A549 (cell line): ENCODE measurements at regions not wholly inside any gene's neighbourhood (a gene's known extent, or its start where the extent isn't known, plus 50 kb on each side); places are given as distances from the start of the nearest gene placed in this dataset.

Experiments used
- ATAC-seq, 2 experiments: fragments of 200-7000 bp in 1 of 2; fragments of >200 bp in 1 of 2; cut with Nextera tagmentation in 1 of 2; cut with Tn5 transposase in 1 of 2; 3 replicates each; pipeline versions ENCODE4 v1.8.0 to v1.9.1; 2018 to 2020; ENCODE audit warnings: mild to moderate bottlenecking in 1 of 2, moderate library complexity in 1 of 2
- CTCF ChIA-PET: fragments of 300-600 bp; sonication (Branson Sonifier 250); formaldehyde crosslinking; extraction: SDS; loops from one replicate; lab custom pipeline; 2021; ENCODE audit warnings: antibody characterized with exemption, inconsistent platforms; lab: Yijun Ruan, JAX
- POLR2A ChIA-PET: fragments of 350-600 bp; formaldehyde crosslinking; extraction: SDS; loops from one replicate; lab custom pipeline; 2021; ENCODE audit warnings: antibody characterized with exemption, inconsistent platforms; lab: Yijun Ruan, JAX
- DNase-seq, 2 experiments: peaks; one replicate each; pipeline versions ENCODE4 v3.0.0 to v3.0.0-alpha.2; 2011 to 2016; ENCODE audit warnings: low read depth in 1 of 2, low spot score in 1 of 2
- FAIRE-seq: peaks from 2 replicates; lab custom pipeline; 2011; peaks lifted over from hg19 to GRCh38; lab: Jason Lieb, UNC
- H3K27ac ChIP-seq, 2 experiments: fragments of >200 bp; sonication (Bioruptor Twin); formaldehyde crosslinking; 3 replicates each; pipeline ENCODE4 v1.5.1; 2016 to 2017
- H3K4me1 ChIP-seq: fragments of >200 bp; sonication (Bioruptor Twin); formaldehyde crosslinking; 3 replicates; pipeline ENCODE4 v1.6.1; 2016
- H3K4me2 ChIP-seq: fragments of >200 bp; sonication (Bioruptor Twin); formaldehyde crosslinking; 3 replicates; pipeline ENCODE4 v1.6.1; 2016
- H3K4me3 ChIP-seq: fragments of >200 bp; sonication (Bioruptor Twin); formaldehyde crosslinking; 3 replicates; pipeline ENCODE4 v1.5.1; 2016
- H3K9me3 ChIP-seq: fragments of >200 bp; sonication (Bioruptor Twin); formaldehyde crosslinking; 3 replicates; pipeline ENCODE4 v1.6.1; 2016
- BHLHE40 ChIP-seq: IDR thresholded peaks from 2 replicates; pipeline ENCODE4 v1.6.1; 2012; ENCODE audit warnings: low read depth, low read length, inconsistent platforms
- CBX8 ChIP-seq: fragments of 200-600 bp; sonication (generic); IDR thresholded peaks from 2 replicates; pipeline ENCODE4 v1.6.1; 2016
- CEBPB ChIP-seq, 2 experiments: fragments of >200 bp in 1 of 2; sonication (Bioruptor Twin) in 1 of 2; formaldehyde crosslinking in 1 of 2; IDR thresholded peaks; 2 replicates each; pipeline ENCODE4 v1.6.1; 2012 to 2016
- CHD2 ChIP-seq: fragments of 150-350 bp; IDR thresholded peaks from 2 replicates; pipeline ENCODE4 v1.6.1; 2014; ENCODE audit warnings: low read length; ENCODE audit not compliant: partially characterized antibody
- CHD4 ChIP-seq: fragments of 200-600 bp; sonication (generic); IDR thresholded peaks from 2 replicates; pipeline ENCODE4 v1.6.1; 2016; ENCODE audit warnings: antibody characterized with exemption, mild to moderate bottlenecking, borderline replicate concordance
- EHF ChIP-seq: fragments of 250-450 bp; sonication (Bioruptor Pico); IDR thresholded peaks from 2 replicates; pipeline ENCODE4 v1.5.0; 2020; ENCODE audit warnings: mild to moderate bottlenecking
- EHMT2 ChIP-seq: fragments of 200-600 bp; sonication (generic); IDR thresholded peaks from 2 replicates; pipeline ENCODE4 v1.6.1; 2016; ENCODE audit warnings: antibody characterized with exemption, low read depth, mild to moderate bottlenecking, moderate library complexity
- ESRRA ChIP-seq: fragments of 150-350 bp; IDR thresholded peaks from 2 replicates; pipeline ENCODE4 v1.6.1; 2014; ENCODE audit warnings: mild to moderate bottlenecking, low read length, borderline replicate concordance
- HEYL ChIP-seq: fragments of 250-450 bp; sonication (Bioruptor Pico); IDR thresholded peaks from 2 replicates; pipeline ENCODE4 v1.8.0; 2021; ENCODE audit warnings: mild to moderate bottlenecking, moderate library complexity
- HOXA7 ChIP-seq: fragments of 250-450 bp; sonication (Bioruptor Pico); IDR thresholded peaks from 2 replicates; pipeline ENCODE4 v1.5.0; 2020; ENCODE audit warnings: mild to moderate bottlenecking, moderate library complexity
- JUNB ChIP-seq: fragments of >200 bp; sonication (Bioruptor Twin); formaldehyde crosslinking; IDR thresholded peaks from 2 replicates; pipeline ENCODE4 v1.6.1; 2016
- KDM1A ChIP-seq: fragments of 200-600 bp; sonication (generic); IDR thresholded peaks from 2 replicates; pipeline ENCODE4 v1.6.1; 2016; ENCODE audit warnings: low read depth, mild to moderate bottlenecking
- MYC ChIP-seq: IDR thresholded peaks from 2 replicates; pipeline ENCODE4 v1.6.1; 2012; ENCODE audit warnings: mild to moderate bottlenecking, inconsistent platforms, low read length, improper control_type of control experiment, borderline replicate concordance
- PHF8 ChIP-seq: fragments of 200-600 bp; sonication (generic); IDR thresholded peaks from 2 replicates; pipeline ENCODE4 v1.6.1; 2016; ENCODE audit warnings: low read depth, mild to moderate bottlenecking, antibody characterized with exemption, moderate library complexity, borderline replicate concordance
- POLR2A ChIP-seq: IDR thresholded peaks from 2 replicates; pipeline ENCODE4 v1.6.1; 2012; ENCODE audit warnings: mild to moderate bottlenecking, low read length
- POLR2AphosphoS2 ChIP-seq: conservative IDR thresholded peaks from 2 replicates; pipeline ENCODE4 v1.6.1; 2012; ENCODE audit warnings: low read length, improper control_type of control experiment, inconsistent platforms
- RFX5 ChIP-seq: fragments of 450-650 bp; IDR thresholded peaks from 2 replicates; pipeline ENCODE4 v1.7.1; 2014; ENCODE audit warnings: antibody characterized with exemption, mild to moderate bottlenecking, moderate library complexity
- SMC3 ChIP-seq: fragments of >200 bp; sonication (Bioruptor Twin); formaldehyde crosslinking; IDR thresholded peaks from 3 replicates; pipeline ENCODE4 v1.6.1; 2018; ENCODE audit warnings: inconsistent platforms
- SREBF2 ChIP-seq: fragments of 450-650 bp; IDR thresholded peaks from 2 replicates; pipeline ENCODE4 v1.6.1; 2014; ENCODE audit warnings: mild to moderate bottlenecking, moderate library complexity
- TP53 ChIP-seq: fragments of 250-450 bp; sonication (Bioruptor Pico); IDR thresholded peaks from 2 replicates; pipeline ENCODE4 v1.5.0; 2021; ENCODE audit warnings: mild to moderate bottlenecking, moderate library complexity
- ZNF302 ChIP-seq: fragments of 250-450 bp; sonication (Bioruptor Pico); IDR thresholded peaks from 2 replicates; pipeline ENCODE4 v1.9.0; 2021; ENCODE audit warnings: inconsistent platforms, mild to moderate bottlenecking, moderate library complexity
- ZSCAN20 ChIP-seq: fragments of 250-450 bp; sonication (Bioruptor Pico); IDR thresholded peaks from 2 replicates; pipeline ENCODE4 v1.8.0; 2022; ENCODE audit warnings: mild to moderate bottlenecking, moderate library complexity
- WGBS: methylation state at CpG from one replicate; pipeline ENCODE4 v1.1.6; 2017; ENCODE audit errors: missing lambda C conversion rate; 5-methylcytosine and 5-hydroxymethylcytosine counted together
- TF ChIP-seq, protein P1 (sequence below): fragments of >200 bp; sonication (Bioruptor Twin); formaldehyde crosslinking; IDR thresholded peaks from 3 replicates; pipeline ENCODE4 v1.6.1; 2016
- TF ChIP-seq, protein P2 (sequence below): fragments of 150-350 bp; IDR thresholded peaks from 2 replicates; pipeline ENCODE4 v1.6.1; 2014; ENCODE audit warnings: low read depth, mild to moderate bottlenecking, low read length
- TF ChIP-seq, protein P3 (sequence below): IDR thresholded peaks from 2 replicates; pipeline ENCODE4 v1.6.1; 2012
- TF ChIP-seq, protein P4 (sequence below): fragments of >200 bp; sonication (Bioruptor Twin); formaldehyde crosslinking; IDR thresholded peaks from 2 replicates; pipeline ENCODE4 v1.6.1; 2016
- TF ChIP-seq, protein P5 (sequence below): fragments of 250-450 bp; sonication (Bioruptor Pico); IDR thresholded peaks from 2 replicates; pipeline ENCODE4 v1.5.0; 2020; ENCODE audit warnings: low read depth, mild to moderate bottlenecking, moderate library complexity

DNA sequence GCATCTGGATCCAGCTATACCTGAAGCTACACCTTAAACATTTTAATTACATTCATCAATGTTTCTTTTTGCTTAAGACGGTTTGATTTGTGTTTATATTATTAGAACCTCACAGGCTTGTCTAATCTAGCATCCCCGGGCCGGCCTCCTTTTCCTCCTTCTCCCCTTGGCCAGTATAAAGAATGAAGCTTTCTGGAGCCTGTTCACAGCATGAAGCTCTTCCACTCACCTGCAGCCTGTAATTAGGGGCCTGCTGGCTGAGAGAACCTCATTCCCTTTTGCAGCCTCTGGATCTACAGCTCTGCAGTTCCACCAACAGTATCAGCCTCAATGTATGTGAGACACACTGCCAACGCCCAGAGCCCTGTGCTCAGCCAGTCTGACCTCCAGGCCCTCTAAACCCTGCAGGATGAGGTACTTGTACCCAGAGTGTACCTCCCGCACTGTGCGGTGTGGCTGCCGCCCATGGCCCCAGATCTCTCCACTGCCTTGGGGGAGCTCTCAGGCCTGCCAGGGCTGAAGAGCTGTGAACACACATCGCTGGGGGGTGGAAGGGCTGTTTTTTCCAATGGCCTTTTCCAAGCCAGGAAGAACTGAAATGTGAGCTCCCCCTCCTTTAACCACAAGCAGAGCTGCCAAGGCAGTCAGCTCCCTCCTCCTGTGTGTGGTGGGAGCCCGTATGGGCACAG lies 114.7 kb upstream of the ALDH1A3 start:
- ATAC-seq, result peak in 1 of 2 experiments; percentile 7; a peak in 1 of 6 replicates
- peaks cover 7% of the 10 kb centered on the region for H3K4me1 ChIP-seq
- no peaks in the 10 kb centered on the region for H3K9me3 ChIP-seq
- no peak overlapping the region for H3K27ac ChIP-seq
- POLR2A ChIA-PET, result no interaction called here
- DNase-seq, result no peak
- no peak for TF ChIP-seq EHMT2
- TF ChIP-seq, protein P1, sequence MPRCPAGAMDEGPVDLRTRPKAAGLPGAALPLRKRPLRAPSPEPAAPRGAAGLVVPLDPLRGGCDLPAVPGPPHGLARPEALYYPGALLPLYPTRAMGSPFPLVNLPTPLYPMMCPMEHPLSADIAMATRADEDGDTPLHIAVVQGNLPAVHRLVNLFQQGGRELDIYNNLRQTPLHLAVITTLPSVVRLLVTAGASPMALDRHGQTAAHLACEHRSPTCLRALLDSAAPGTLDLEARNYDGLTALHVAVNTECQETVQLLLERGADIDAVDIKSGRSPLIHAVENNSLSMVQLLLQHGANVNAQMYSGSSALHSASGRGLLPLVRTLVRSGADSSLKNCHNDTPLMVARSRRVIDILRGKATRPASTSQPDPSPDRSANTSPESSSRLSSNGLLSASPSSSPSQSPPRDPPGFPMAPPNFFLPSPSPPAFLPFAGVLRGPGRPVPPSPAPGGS, result no peak
- TF ChIP-seq, protein P2, sequence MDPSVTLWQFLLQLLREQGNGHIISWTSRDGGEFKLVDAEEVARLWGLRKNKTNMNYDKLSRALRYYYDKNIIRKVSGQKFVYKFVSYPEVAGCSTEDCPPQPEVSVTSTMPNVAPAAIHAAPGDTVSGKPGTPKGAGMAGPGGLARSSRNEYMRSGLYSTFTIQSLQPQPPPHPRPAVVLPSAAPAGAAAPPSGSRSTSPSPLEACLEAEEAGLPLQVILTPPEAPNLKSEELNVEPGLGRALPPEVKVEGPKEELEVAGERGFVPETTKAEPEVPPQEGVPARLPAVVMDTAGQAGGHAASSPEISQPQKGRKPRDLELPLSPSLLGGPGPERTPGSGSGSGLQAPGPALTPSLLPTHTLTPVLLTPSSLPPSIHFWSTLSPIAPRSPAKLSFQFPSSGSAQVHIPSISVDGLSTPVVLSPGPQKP, result no peak
- TF ChIP-seq RFX5, result no peak
- TF ChIP-seq ZNF302 (CRISPR knock-in tag), result no peak
- no peak for TF ChIP-seq MYC
- TF ChIP-seq KDM1A, result no peak
- no peak for TF ChIP-seq ZSCAN20 (CRISPR knock-in tag)
- TF ChIP-seq HEYL (CRISPR knock-in tag), result no peak
- no peak for TF ChIP-seq SREBF2
- TF ChIP-seq CHD2, result no peak
- TF ChIP-seq EHF (CRISPR knock-in tag), result no peak
- TF ChIP-seq TP53, result no peak
- TF ChIP-seq PHF8, result no peak
- TF ChIP-seq CHD4, result no peak
- no peak for TF ChIP-seq HOXA7
- no peak overlapping the region for H3K4me3 ChIP-seq
- CTCF ChIA-PET, result interaction anchor here (0.8 to 2.7 kb wide), 7 partner anchors 12 to 93 kb away, joined by 3 to 15 read pairs (median 3); no protein-coding TSS in a partner anchor
- WGBS, result 86% methylated on average over 9 of the region's 9 CpGs
- H3K4me2 ChIP-seq, result no peak overlapping the region
- no peak for FAIRE-seq

DNA sequence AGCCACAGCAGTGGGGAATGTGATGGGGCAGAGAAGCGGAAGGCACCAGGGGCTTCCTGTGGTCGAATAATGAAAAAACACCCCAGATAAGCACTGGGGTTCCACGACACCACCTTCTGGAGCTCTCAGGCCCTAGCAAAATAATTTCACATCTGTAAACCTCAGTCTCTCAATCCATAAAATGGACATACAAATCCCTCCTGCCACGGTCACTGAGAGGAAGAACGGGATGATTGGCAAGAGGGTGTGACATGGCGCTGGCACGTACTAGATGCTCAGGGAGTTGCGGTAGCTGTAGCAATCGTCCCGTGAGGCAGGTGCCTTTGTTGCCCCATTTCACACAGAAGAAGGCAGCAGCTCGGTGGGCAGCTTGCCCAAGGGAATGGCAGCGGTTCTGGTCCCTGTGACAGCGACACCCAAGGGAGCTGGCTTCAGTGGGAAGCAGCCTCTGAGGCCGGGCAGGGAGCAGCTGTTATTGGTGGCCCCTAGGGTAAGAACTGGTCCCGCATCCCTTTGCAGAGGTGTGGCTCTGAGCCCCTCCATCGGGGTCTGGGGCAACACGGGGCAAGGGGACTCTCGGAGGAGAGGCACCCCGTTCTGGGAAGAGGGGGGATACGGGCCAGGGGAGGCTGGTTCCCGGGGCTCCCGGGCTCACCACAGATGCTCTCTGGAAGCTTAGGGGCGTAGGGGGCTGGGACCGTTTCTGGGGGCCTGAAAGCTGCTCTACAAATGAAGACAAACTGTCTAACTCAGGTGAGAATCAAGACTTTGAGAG lies 114.0 kb upstream of the ALDH1A3 start:
- FAIRE-seq (no peak), ATAC-seq (no peak), DNase-seq (no peak)
- CTCF ChIA-PET, result interaction anchor here (0.8 to 2.7 kb wide), 6 partner anchors 14 to 107 kb away, joined by 3 to 15 read pairs (median 3); no protein-coding TSS in a partner anchor
- no peak overlapping the region for H3K4me2 ChIP-seq
- H3K9me3 ChIP-seq, result no peaks in the 10 kb centered on the region
- H3K4me1 ChIP-seq, result peaks cover under 1% of the 10 kb centered on the region; the same call in 1 of the 3 replicates
- 89% methylated on average over 22 of the region's 24 CpGs for WGBS
- POLR2A ChIA-PET, result no interaction called here
- no peak overlapping the region for H3K4me3 ChIP-seq
- no peak for TF ChIP-seq ZNF302 (CRISPR knock-in tag)
- TF ChIP-seq, protein P3, sequence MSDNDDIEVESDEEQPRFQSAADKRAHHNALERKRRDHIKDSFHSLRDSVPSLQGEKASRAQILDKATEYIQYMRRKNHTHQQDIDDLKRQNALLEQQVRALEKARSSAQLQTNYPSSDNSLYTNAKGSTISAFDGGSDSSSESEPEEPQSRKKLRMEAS, result no peak
- no peak for TF ChIP-seq BHLHE40
- TF ChIP-seq SMC3, result no peak
- TF ChIP-seq, protein P4, sequence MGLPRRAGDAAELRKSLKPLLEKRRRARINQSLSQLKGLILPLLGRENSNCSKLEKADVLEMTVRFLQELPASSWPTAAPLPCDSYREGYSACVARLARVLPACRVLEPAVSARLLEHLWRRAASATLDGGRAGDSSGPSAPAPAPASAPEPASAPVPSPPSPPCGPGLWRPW, result no peak
- TF ChIP-seq CBX8, result no peak
- no peak for TF ChIP-seq JUNB
- TF ChIP-seq, protein P5, sequence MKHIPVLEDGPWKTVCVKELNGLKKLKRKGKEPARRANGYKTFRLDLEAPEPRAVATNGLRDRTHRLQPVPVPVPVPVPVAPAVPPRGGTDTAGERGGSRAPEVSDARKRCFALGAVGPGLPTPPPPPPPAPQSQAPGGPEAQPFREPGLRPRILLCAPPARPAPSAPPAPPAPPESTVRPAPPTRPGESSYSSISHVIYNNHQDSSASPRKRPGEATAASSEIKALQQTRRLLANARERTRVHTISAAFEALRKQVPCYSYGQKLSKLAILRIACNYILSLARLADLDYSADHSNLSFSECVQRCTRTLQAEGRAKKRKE (CRISPR knock-in tag), result no peak
- TF ChIP-seq RFX5, result no peak
- TF ChIP-seq POLR2AphosphoS2, result no peak
- TF ChIP-seq, protein P2, result no peak
- no peak for TF ChIP-seq HOXA7
- no peak for TF ChIP-seq ESRRA
- no peak for TF ChIP-seq POLR2A
- TF ChIP-seq CEBPB (IDR thresholded peaks at IDR 0.05), result no peak
- no peak for TF ChIP-seq CHD2
- TF ChIP-seq, protein P1, result no peak
- TF ChIP-seq HEYL (CRISPR knock-in tag), result no peak
- TF ChIP-seq EHF (CRISPR knock-in tag), result no peak
- H3K27ac ChIP-seq, result no peak overlapping the region
